Mesenchymal stem cell (in vitro differentiated cells and primary cell): ENCODE measurements at regions not wholly inside any gene's neighbourhood (a gene's known extent, or its start where the extent isn't known, plus 50 kb on each side); places are given as distances from the start of the nearest gene placed in this dataset.

Experiments used
- DNase-seq: peaks from one replicate; pipeline ENCODE4 v3.0.0-alpha.2; 2013
- H2AFZ ChIP-seq: one replicate; pipeline ENCODE4 v1.6.1; 2013; ENCODE audit warnings: low read depth, mild to moderate bottlenecking, control low read depth, inconsistent platforms, low read length, moderate library complexity
- H2AK5ac ChIP-seq: 2 replicates; pipeline ENCODE4 v1.6.1; 2013; ENCODE audit warnings: low read length, moderate library complexity, mild to moderate bottlenecking, inconsistent platforms; ENCODE audit not compliant: severe bottlenecking
- H2BK120ac ChIP-seq: one replicate; pipeline ENCODE4 v1.6.1; 2013; ENCODE audit warnings: low read depth, mild to moderate bottlenecking, inconsistent platforms, low read length, moderate library complexity
- H2BK12ac ChIP-seq, 2 experiments: one replicate each; pipeline ENCODE4 v1.6.1; 2013; ENCODE audit warnings: inconsistent platforms in 2 of 2, low read length in 2 of 2, mild to moderate bottlenecking in 2 of 2, moderate library complexity in 2 of 2, control low read depth in 1 of 2
- H2BK15ac ChIP-seq: one replicate; pipeline ENCODE4 v1.6.1; 2013; ENCODE audit warnings: mild to moderate bottlenecking, low read depth, inconsistent platforms; ENCODE audit not compliant: poor library complexity, severe bottlenecking
- H2BK5ac ChIP-seq: 2 replicates; pipeline ENCODE4 v1.6.1; 2013; ENCODE audit warnings: low read depth, mild to moderate bottlenecking, low read length, control low read depth, inconsistent platforms; ENCODE audit not compliant: poor library complexity, severe bottlenecking
- H3K14ac ChIP-seq, 2 experiments: one replicate each; pipeline ENCODE4 v1.6.1; 2013; ENCODE audit warnings: inconsistent platforms in 2 of 2, low read length in 2 of 2, control low read depth in 1 of 2, mild to moderate bottlenecking in 1 of 2, moderate library complexity in 1 of 2
- H3K18ac ChIP-seq, 2 experiments: one replicate each; pipeline ENCODE4 v1.6.1; 2013; ENCODE audit warnings: inconsistent platforms in 2 of 2, low read length in 2 of 2, control low read depth in 1 of 2, low read depth in 1 of 2, mild to moderate bottlenecking in 1 of 2
- H3K23ac ChIP-seq, 2 experiments: one replicate each; pipeline ENCODE4 v1.6.1; 2013; ENCODE audit warnings: inconsistent platforms in 2 of 2, low read length in 2 of 2, mild to moderate bottlenecking in 2 of 2, moderate library complexity in 2 of 2, control low read depth in 1 of 2
- H3K27ac ChIP-seq: 2 replicates; pipeline ENCODE4 v1.5.1; 2013; ENCODE audit warnings: mild to moderate bottlenecking, moderate library complexity, low read length, control low read depth, inconsistent platforms; ENCODE audit not compliant: poor library complexity, severe bottlenecking
- H3K27me3 ChIP-seq, 2 experiments: 2 replicates each; pipeline versions ENCODE4 v1.6.1 to v1.7.0; 2013; ENCODE audit warnings: low read length in 2 of 2, mild to moderate bottlenecking in 2 of 2, moderate library complexity in 2 of 2, control low read depth in 1 of 2, inconsistent platforms in 1 of 2; ENCODE audit not compliant: control insufficient read depth in 1 of 2, insufficient read depth in 1 of 2
- H3K36me3 ChIP-seq, 2 experiments: 2 replicates each; pipeline versions ENCODE4 v1.6.1 to v1.7.0; 2013; ENCODE audit warnings: low read length in 2 of 2, control low read depth in 1 of 2, inconsistent platforms in 1 of 2, low read depth in 1 of 2, mild to moderate bottlenecking in 1 of 2; ENCODE audit not compliant: insufficient read depth in 2 of 2, control insufficient read depth in 1 of 2
- H3K4ac ChIP-seq, 2 experiments: one replicate each; pipeline ENCODE4 v1.6.1; 2013; ENCODE audit warnings: inconsistent platforms in 2 of 2, low read length in 2 of 2, mild to moderate bottlenecking in 2 of 2, moderate library complexity in 2 of 2, control low read depth in 1 of 2, low read depth in 1 of 2
- H3K4me1 ChIP-seq: 2 replicates; pipeline ENCODE4 v1.6.1; 2013; ENCODE audit warnings: low read depth, low read length, control low read depth; ENCODE audit not compliant: control insufficient read depth, insufficient read depth
- H3K4me2 ChIP-seq: 2 replicates; pipeline ENCODE4 v1.6.1; 2013; ENCODE audit warnings: low read length, mild to moderate bottlenecking, inconsistent platforms; ENCODE audit not compliant: poor library complexity, severe bottlenecking
- H3K4me3 ChIP-seq, 2 experiments: 2 replicates each; pipeline versions ENCODE4 v1.5.1 to v1.7.0; 2013; ENCODE audit warnings: low read length in 2 of 2, mild to moderate bottlenecking in 2 of 2, control low read depth in 1 of 2, low read depth in 1 of 2; ENCODE audit not compliant: insufficient read depth in 1 of 2
- H3K79me1 ChIP-seq: replicated peaks from 2 replicates; pipeline ENCODE4 v1.6.1; 2013; ENCODE audit warnings: mild to moderate bottlenecking, control low read depth, low read length, inconsistent platforms; ENCODE audit not compliant: poor library complexity, severe bottlenecking
- H3K9ac ChIP-seq: 2 replicates; pipeline ENCODE4 v1.7.0; 2013; ENCODE audit warnings: mild to moderate bottlenecking, low read length, moderate library complexity
- H3K9me3 ChIP-seq: 2 replicates; pipeline ENCODE4 v1.7.0; 2013; ENCODE audit warnings: mild to moderate bottlenecking, low read length; ENCODE audit not compliant: control insufficient read depth
- H4K8ac ChIP-seq: one replicate; pipeline ENCODE4 v1.6.1; 2013; ENCODE audit warnings: inconsistent platforms, mild to moderate bottlenecking, low read length, moderate library complexity
- H4K91ac ChIP-seq: one replicate; pipeline ENCODE4 v1.6.1; 2013; ENCODE audit warnings: mild to moderate bottlenecking, low read length, inconsistent platforms
- WGBS: methylation state at CpG from one replicate; pipeline ENCODE4 v1.1.7; 2013; ENCODE audit warnings: mixed read lengths; 5-methylcytosine and 5-hydroxymethylcytosine counted together

- H3K4me2 ChIP-seq = no peak overlapping the region
- no peak overlapping the region for H3K14ac ChIP-seq
- H2AK5ac ChIP-seq = no peak overlapping the region
- H3K27me3 ChIP-seq = no peaks in the 10 kb centered on the region
- no peak overlapping the region for H2BK5ac ChIP-seq
- no peak overlapping the region for H3K18ac ChIP-seq
- no peak for DNase-seq
- H2AFZ ChIP-seq = no peak overlapping the region
- no peak overlapping the region for H4K91ac ChIP-seq
- H3K4me1 ChIP-seq = no peaks in the 10 kb centered on the region
- no peak overlapping the region for H3K23ac ChIP-seq
- H2BK12ac ChIP-seq = no peak overlapping the region
- no peak overlapping the region for H4K8ac ChIP-seq
- no peak overlapping the region for H3K27ac ChIP-seq
- H2BK120ac ChIP-seq = no peak overlapping the region
- H3K4ac ChIP-seq = no peak overlapping the region
- H3K9me3 ChIP-seq = peaks cover 3% of the 10 kb centered on the region
- H2BK15ac ChIP-seq = no peak overlapping the region
- H3K9ac ChIP-seq = no peak overlapping the region
- no CpG with 5 or more reads among the region's 3 CpGs for WGBS
- H3K79me1 ChIP-seq = no peaks in the 10 kb centered on the region
- no peaks in the 10 kb centered on the region for H3K36me3 ChIP-seq
- H3K4me3 ChIP-seq = no peak overlapping the region
Observed at GRCh38 chr4:43754566-43754965, 694.0 kb downstream of the KCTD8 start.

GRCh38 chr4:43757147-43757546 lies 691.5 kb downstream of the KCTD8 start:
- no peak overlapping the region for H3K27ac ChIP-seq
- DNase-seq = no peak
- H3K36me3 ChIP-seq = no peaks in the 10 kb centered on the region
- no peaks in the 10 kb centered on the region for H3K27me3 ChIP-seq
- no peaks in the 10 kb centered on the region for H3K79me1 ChIP-seq
- H3K14ac ChIP-seq = no peak overlapping the region
- H3K4me2 ChIP-seq = no peak overlapping the region
- H3K9me3 ChIP-seq = peaks cover 2% of the 10 kb centered on the region
- H3K4ac ChIP-seq = no peak overlapping the region
- no peak overlapping the region for H2AFZ ChIP-seq
- H3K4me1 ChIP-seq = no peaks in the 10 kb centered on the region
- H4K91ac ChIP-seq = no peak overlapping the region
- no peak overlapping the region for H2BK15ac ChIP-seq
- no peak overlapping the region for H3K4me3 ChIP-seq
- H2BK120ac ChIP-seq = no peak overlapping the region
- H2AK5ac ChIP-seq = no peak overlapping the region
- no peak overlapping the region for H2BK5ac ChIP-seq
- H3K23ac ChIP-seq = no peak overlapping the region
- no peak overlapping the region for H4K8ac ChIP-seq
- H3K9ac ChIP-seq = no peak overlapping the region
- H2BK12ac ChIP-seq = no peak overlapping the region
- no peak overlapping the region for H3K18ac ChIP-seq

GRCh38 chr4:43758836-43759235 lies 689.8 kb downstream of the KCTD8 start:
- no peak overlapping the region for H2BK15ac ChIP-seq
- no peak overlapping the region for H3K9ac ChIP-seq
- 100% methylated on average over 1 of the region's 1 CpG for WGBS
- H2AFZ ChIP-seq = no peak overlapping the region
- no peak overlapping the region for H4K8ac ChIP-seq
- no peak overlapping the region for H3K4me3 ChIP-seq
- H3K14ac ChIP-seq = no peak overlapping the region
- no peak overlapping the region for H3K27ac ChIP-seq
- no peak overlapping the region for H4K91ac ChIP-seq
- no peak overlapping the region for H3K23ac ChIP-seq
- no peak overlapping the region for H3K4ac ChIP-seq
- no peak overlapping the region for H3K4me2 ChIP-seq
- no peak overlapping the region for H2BK5ac ChIP-seq
- H3K36me3 ChIP-seq = no peaks in the 10 kb centered on the region
- no peaks in the 10 kb centered on the region for H3K27me3 ChIP-seq
- H3K79me1 ChIP-seq = no peaks in the 10 kb centered on the region
- H2AK5ac ChIP-seq = no peak overlapping the region
- no peak for DNase-seq
- no peak overlapping the region for H2BK120ac ChIP-seq
- no peak overlapping the region for H3K18ac ChIP-seq
- no peaks in the 10 kb centered on the region for H3K9me3 ChIP-seq
- H3K4me1 ChIP-seq = no peaks in the 10 kb centered on the region
- no peak overlapping the region for H2BK12ac ChIP-seq

- Histone ChIP-seq H2AK5ac (no peak overlapping the region), H3K9me3 (no peaks in the 10 kb centered on the region), H2BK5ac (no peak overlapping the region), H2AFZ (no peak overlapping the region), H3K9ac (no peak overlapping the region), H3K4me3 (no peak overlapping the region), H3K4me2 (no peak overlapping the region), H3K18ac (no peak overlapping the region), H4K8ac (no peak overlapping the region), H3K14ac (no peak overlapping the region), H3K4ac (no peak overlapping the region), H3K27ac (no peak overlapping the region), H2BK12ac (no peak overlapping the region), H3K23ac (no peak overlapping the region), H4K91ac (no peak overlapping the region), H3K79me1 (no peaks in the 10 kb centered on the region), H2BK120ac (no peak overlapping the region), H3K36me3 (no peaks in the 10 kb centered on the region), H2BK15ac (no peak overlapping the region), H3K4me1 (no peaks in the 10 kb centered on the region), H3K27me3 (no peaks in the 10 kb centered on the region)
- no peak for DNase-seq
- 47% methylated on average over 4 of the region's 4 CpGs for WGBS
Observed at GRCh38 chr4:43763029-43763610, 685.5 kb downstream of the KCTD8 start.
